Epidermal melanocyte (primary cell): ENCODE measurements at regions not wholly inside any gene's neighbourhood (a gene's known extent, or its start where the extent isn't known, plus 50 kb on each side); places are given as distances from the start of the nearest gene placed in this dataset.

Experiments used
- DNase-seq: peaks from one replicate; pipeline ENCODE4 v3.0.0; 2011; ENCODE audit warnings: low spot score; ENCODE audit not compliant: insufficient read length

GRCh38 chr1:10962483-10962882 lies 50.0 kb upstream of the TARDBP start:
- DNase-seq: no peak
